Body of pancreas (tissue), 4 donors: ENCODE measurements at regions not wholly inside any gene's neighbourhood (a gene's known extent, or its start where the extent isn't known, plus 50 kb on each side); places are given as distances from the start of the nearest gene placed in this dataset.

Experiments used
- ATAC-seq: fragments of 150-250 bp; one replicate; pipeline ENCODE4 v1.9.1; 2016
- DNase-seq, 4 donors: peaks; one replicate each; pipeline ENCODE4 v3.0.0-alpha.2; 2019
- H3K27ac ChIP-seq, 4 donors: fragments of 200-600 bp; sonication (generic); 1 replicate in 3 of 4; 2 replicates in 1 of 4; pipeline versions ENCODE4 v1.5.1 to v1.6.1; 2016 to 2019; ENCODE audit warnings: mild to moderate bottlenecking in 1 of 4, mixed read lengths in 1 of 4, moderate library complexity in 1 of 4
- H3K27me3 ChIP-seq, 2 donors: fragments of 200-600 bp; sonication (generic); one replicate each; pipeline ENCODE4 v1.6.0; 2016; ENCODE audit warnings: mild to moderate bottlenecking in 1 of 2
- H3K36me3 ChIP-seq, 2 donors: fragments of 200-600 bp; sonication (generic); replicated peaks in 1 of 2; 2 replicates each; pipeline ENCODE4 v1.5.1; 2016; ENCODE audit warnings: low read depth in 2 of 2; ENCODE audit not compliant: insufficient read depth in 1 of 2
- H3K4me1 ChIP-seq: fragments of 200-600 bp; sonication (generic); one replicate; pipeline ENCODE4 v1.6.0; 2016
- H3K4me3 ChIP-seq, 2 donors: fragments of 200-600 bp; sonication (generic); 1 replicate in 1 of 2; 2 replicates in 1 of 2; pipeline ENCODE4 v1.5.1; 2016 to 2019
- H3K9me3 ChIP-seq, 3 donors: fragments of 200-600 bp; sonication (generic); 1 replicate in 2 of 3; 2 replicates in 1 of 3; pipeline ENCODE4 v1.5.1; 2016
- CTCF ChIP-seq, 7 experiments: fragments of 450-650 bp in 4 of 7; fragments of 200-600 bp in 3 of 7; sonication (generic) in 3 of 7; IDR thresholded peaks; one replicate each; pipeline ENCODE4 v1.5.1; 2016 to 2019; ENCODE audit warnings: antibody characterized with exemption in 7 of 7
- POLR2A ChIP-seq, 3 donors: fragments of 450-650 bp; IDR thresholded peaks; one replicate each; pipeline ENCODE4 v1.6.1; 2016; ENCODE audit warnings: antibody characterized with exemption in 3 of 3, mild to moderate bottlenecking in 2 of 3
- WGBS, 2 donors: methylation state at CpG; one replicate each; pipeline ENCODE4 v1.1.5; 2017; 5-methylcytosine and 5-hydroxymethylcytosine counted together
- intact Hi-C: fragments of 100-400 bp; cut with DNase I; formaldehyde crosslinking; loops from one replicate; pipeline ENCODE4 v1.15.1; 2023

GRCh38 chr20:11212272-11212671, 538.5 kb upstream of the JAG1 start:
- ATAC-seq (no peak), DNase-seq (no peak)
- H3K27ac ChIP-seq: no peak overlapping the region
- intact Hi-C loops: no loop called here
- no peaks in the 10 kb centered on the region for H3K36me3 ChIP-seq
- TF ChIP-seq CTCF (IDR thresholded peaks at IDR 0.05) (no peak), POLR2A (IDR thresholded peaks at IDR 0.05) (no peak)
- H3K9me3 ChIP-seq: no peaks in the 10 kb centered on the region
- WGBS, 2 donors: 80 to 88% methylated on average over 3 of the region's 3 CpGs
- H3K4me1 ChIP-seq: peaks cover 20% of the 10 kb centered on the region
- no peaks in the 10 kb centered on the region for H3K27me3 ChIP-seq
- H3K4me3 ChIP-seq: no peak overlapping the region

- DNase-seq (no peak), ATAC-seq (no peak)
- Histone ChIP-seq H3K4me1 (peaks cover 20% of the 10 kb centered on the region), H3K4me3 (no peak overlapping the region), H3K9me3 (no peaks in the 10 kb centered on the region), H3K27ac (no peak overlapping the region), H3K36me3 (no peaks in the 10 kb centered on the region), H3K27me3 (no peaks in the 10 kb centered on the region)
- intact Hi-C loops: no loop called here
- TF ChIP-seq POLR2A (IDR thresholded peaks at IDR 0.05) (no peak), CTCF (IDR thresholded peaks at IDR 0.05) (no peak)
- 76 to 82% methylated on average over 5 of the region's 5 CpGs for WGBS, 2 donors
Measured at GRCh38 chr20:11212902-11213301, 539.1 kb upstream of the JAG1 start.

- Histone ChIP-seq H3K4me1 (peaks cover 24% of the 10 kb centered on the region), H3K9me3 (no peaks in the 10 kb centered on the region), H3K4me3 (no peak overlapping the region), H3K36me3 (no peaks in the 10 kb centered on the region), H3K27me3 (no peaks in the 10 kb centered on the region), H3K27ac (no peak overlapping the region)
- TF ChIP-seq CTCF (IDR thresholded peaks at IDR 0.05) (no peak), POLR2A (IDR thresholded peaks at IDR 0.05) (no peak)
- WGBS, 2 donors: 83 to 86% methylated on average over 6 of the region's 6 CpGs
- DNase-seq: no peak
- intact Hi-C loops: no loop called here
- ATAC-seq: no peak
Measured at GRCh38 chr20:11214256-11214840, 540.5 kb upstream of the JAG1 start.

DNA sequence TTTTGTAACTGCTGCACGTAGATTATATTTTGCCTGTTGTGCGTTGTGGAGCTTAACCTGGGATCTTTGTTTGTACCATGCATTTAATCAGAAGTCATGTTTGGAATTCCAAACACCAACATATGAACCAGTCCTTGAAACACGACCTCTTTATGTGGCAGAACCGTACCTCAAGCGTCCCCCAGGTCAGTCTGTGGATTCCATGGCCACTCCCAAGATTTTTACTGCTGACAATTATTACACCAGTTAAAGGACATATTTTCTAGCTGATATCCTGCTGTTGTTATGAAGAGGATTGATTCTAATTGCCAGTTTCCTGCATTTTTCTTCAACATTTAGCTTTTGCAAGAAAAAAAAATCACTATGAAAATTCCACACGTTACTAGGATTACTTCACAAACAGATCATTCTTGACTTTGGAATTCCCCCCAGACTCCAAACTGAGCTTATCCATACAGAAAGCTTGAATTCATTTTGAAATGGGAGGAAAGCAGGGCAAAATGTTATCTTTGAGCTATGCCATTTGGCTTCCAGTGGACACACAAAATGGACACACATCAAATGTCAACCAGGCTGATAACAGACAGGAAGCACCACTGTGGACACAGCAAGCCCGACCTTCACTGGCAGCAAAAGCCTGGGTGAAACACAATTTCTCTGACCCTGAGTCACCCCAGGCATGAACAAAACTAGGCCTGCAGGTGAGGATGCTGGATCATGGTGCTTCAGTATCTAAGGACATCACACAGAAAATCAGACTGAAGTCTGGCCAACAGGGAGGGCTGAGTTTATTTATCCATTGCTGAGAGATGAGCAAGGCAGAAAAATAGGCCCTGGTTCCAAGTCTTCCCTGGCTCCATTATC, 542.9 kb upstream of the JAG1 start:
- intact Hi-C loops: no loop called here
- 34 to 39% methylated on average over 7 of the region's 7 CpGs for WGBS, 2 donors
- H3K4me1 ChIP-seq: peaks cover 24% of the 10 kb centered on the region
- H3K27me3 ChIP-seq: no peaks in the 10 kb centered on the region
- no peaks in the 10 kb centered on the region for H3K9me3 ChIP-seq
- TF ChIP-seq CTCF (IDR thresholded peaks at IDR 0.05) (no peak), POLR2A (IDR thresholded peaks at IDR 0.05) (peak in 1 of 3 donors; percentile 8)
- peak overlapping the region in 3 of 4 donors; percentile 42 to 69 (median 65) for H3K27ac ChIP-seq
- peak; percentile 70 for ATAC-seq
- no peaks in the 10 kb centered on the region for H3K36me3 ChIP-seq
- peak in 2 of 4 donors; percentile 20 to 30 for DNase-seq
- no peak overlapping the region for H3K4me3 ChIP-seq
